ENCODE measurements at regions not wholly inside any gene's neighbourhood (a gene's known extent, or its start where the extent isn't known, plus 50 kb on each side); places are given as distances from the start of the nearest gene placed in this dataset.

GRCh38 chr3:187967993-187968392, 186.0 kb upstream of the LPP start:
- TF ChIP-seq FOXP2 (optimal IDR thresholded peaks at IDR 0.05; ENCODE audit: borderline replicate concordance, extremely low read depth, extremely low read length, insufficient read depth) (no peak), TAF1 (IDR thresholded peaks at IDR 0.05; ENCODE audit: borderline replicate concordance, insufficient read depth, low read length) (no peak), REST (IDR thresholded peaks at IDR 0.05; ENCODE audit: insufficient read depth in 1 of 2, low read depth in 2 of 2, low read length in 2 of 2) (no peak), POLR2AphosphoS5 (IDR thresholded peaks at IDR 0.05; ENCODE audit: low read depth, low read length) (no peak), SIN3A (IDR thresholded peaks at IDR 0.05; ENCODE audit: borderline replicate concordance, insufficient read depth, low read length) (no peak)

- TF ChIP-seq REST (IDR thresholded peaks at IDR 0.05; ENCODE audit: insufficient read depth in 1 of 2, low read depth in 2 of 2, low read length in 2 of 2) (no peak), POLR2AphosphoS5 (IDR thresholded peaks at IDR 0.05; ENCODE audit: low read depth, low read length) (no peak), FOXP2 (optimal IDR thresholded peaks at IDR 0.05; ENCODE audit: borderline replicate concordance, extremely low read depth, extremely low read length, insufficient read depth) (no peak), SIN3A (IDR thresholded peaks at IDR 0.05; ENCODE audit: borderline replicate concordance, insufficient read depth, low read length) (no peak), TAF1 (IDR thresholded peaks at IDR 0.05; ENCODE audit: borderline replicate concordance, insufficient read depth, low read length) (no peak)
These were observed 184.9 kb upstream of the LPP start for GRCh38 chr3:187968883-187969580.

- TF ChIP-seq SIN3A (IDR thresholded peaks at IDR 0.05; ENCODE audit: borderline replicate concordance, insufficient read depth, low read length) (no peak), FOXP2 (optimal IDR thresholded peaks at IDR 0.05; ENCODE audit: borderline replicate concordance, extremely low read depth, extremely low read length, insufficient read depth) (no peak), TAF1 (IDR thresholded peaks at IDR 0.05; ENCODE audit: borderline replicate concordance, insufficient read depth, low read length) (no peak), POLR2AphosphoS5 (IDR thresholded peaks at IDR 0.05; ENCODE audit: low read depth, low read length) (no peak), REST (IDR thresholded peaks at IDR 0.05; ENCODE audit: insufficient read depth in 1 of 2, low read depth in 2 of 2, low read length in 2 of 2) (no peak)
These were observed 184.4 kb upstream of the LPP start for GRCh38 chr3:187969581-187969950.

- TF ChIP-seq SIN3A (IDR thresholded peaks at IDR 0.05; ENCODE audit: borderline replicate concordance, insufficient read depth, low read length) (no peak), FOXP2 (optimal IDR thresholded peaks at IDR 0.05; ENCODE audit: borderline replicate concordance, extremely low read depth, extremely low read length, insufficient read depth) (no peak), POLR2AphosphoS5 (IDR thresholded peaks at IDR 0.05; ENCODE audit: low read depth, low read length) (no peak), REST (IDR thresholded peaks at IDR 0.05; ENCODE audit: insufficient read depth in 1 of 2, low read depth in 2 of 2, low read length in 2 of 2) (no peak), TAF1 (IDR thresholded peaks at IDR 0.05; ENCODE audit: borderline replicate concordance, insufficient read depth, low read length) (no peak)
These were observed 183.9 kb upstream of the LPP start for GRCh38 chr3:187970106-187970505.

All from PFSK-1 (cell line).